ENCODE measurements at regions not wholly inside any gene's neighbourhood (a gene's known extent, or its start where the extent isn't known, plus 50 kb on each side); places are given as distances from the start of the nearest gene placed in this dataset.
"Not testable (repeated sequence)": the region's sequence is repeated elsewhere in the genome, so short reads cannot be mapped to it uniquely, and the experiment has no call there.

DNA sequence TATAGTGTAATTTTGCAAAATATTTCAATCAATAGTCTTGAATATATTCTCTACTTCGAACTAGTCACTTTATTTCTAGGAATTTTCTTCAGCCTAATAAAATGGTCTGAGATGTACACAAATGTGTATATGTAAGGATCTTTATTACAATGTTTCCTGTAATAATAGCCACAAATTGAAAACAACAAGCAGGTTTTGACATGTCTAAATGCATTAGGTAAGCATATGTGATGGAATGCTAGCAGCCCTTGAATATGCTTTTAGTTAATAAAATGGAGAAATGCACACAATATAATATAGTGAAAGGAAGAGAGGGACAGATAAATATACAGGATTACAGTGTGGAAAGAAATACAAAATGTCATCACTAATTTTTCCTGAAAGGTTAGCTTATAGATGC is 196.5 kb upstream of the IRX5 start:
- Histone ChIP-seq H3K4me3 (no peak overlapping the region), H3K27me3 (no peaks in the 10 kb centered on the region), H3K36me3 (no peaks in the 10 kb centered on the region), H3K4me1 (no peaks in the 10 kb centered on the region), H3K9me3 (no peaks in the 10 kb centered on the region), H3K27ac (no peak overlapping the region)
- intact Hi-C loops (cut with DNase I), result no loop called here
- no peak for DNase-seq
- no peak for ATAC-seq
- 71 to 81% (median 74%) methylated on average over 1 of the region's 1 CpG for WGBS, 4 donors
- TF ChIP-seq, protein P1, sequence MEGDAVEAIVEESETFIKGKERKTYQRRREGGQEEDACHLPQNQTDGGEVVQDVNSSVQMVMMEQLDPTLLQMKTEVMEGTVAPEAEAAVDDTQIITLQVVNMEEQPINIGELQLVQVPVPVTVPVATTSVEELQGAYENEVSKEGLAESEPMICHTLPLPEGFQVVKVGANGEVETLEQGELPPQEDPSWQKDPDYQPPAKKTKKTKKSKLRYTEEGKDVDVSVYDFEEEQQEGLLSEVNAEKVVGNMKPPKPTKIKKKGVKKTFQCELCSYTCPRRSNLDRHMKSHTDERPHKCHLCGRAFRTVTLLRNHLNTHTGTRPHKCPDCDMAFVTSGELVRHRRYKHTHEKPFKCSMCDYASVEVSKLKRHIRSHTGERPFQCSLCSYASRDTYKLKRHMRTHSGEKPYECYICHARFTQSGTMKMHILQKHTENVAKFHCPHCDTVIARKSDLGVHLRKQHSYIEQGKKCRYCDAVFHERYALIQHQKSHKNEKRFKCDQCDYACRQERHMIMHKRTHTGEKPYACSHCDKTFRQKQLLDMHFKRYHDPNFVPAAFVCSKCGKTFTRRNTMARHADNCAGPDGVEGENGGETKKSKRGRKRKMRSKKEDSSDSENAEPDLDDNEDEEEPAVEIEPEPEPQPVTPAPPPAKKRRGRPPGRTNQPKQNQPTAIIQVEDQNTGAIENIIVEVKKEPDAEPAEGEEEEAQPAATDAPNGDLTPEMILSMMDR (IDR thresholded peaks at IDR 0.05), result no peak
- no peak for TF ChIP-seq POLR2A (IDR thresholded peaks at IDR 0.05)

DNA sequence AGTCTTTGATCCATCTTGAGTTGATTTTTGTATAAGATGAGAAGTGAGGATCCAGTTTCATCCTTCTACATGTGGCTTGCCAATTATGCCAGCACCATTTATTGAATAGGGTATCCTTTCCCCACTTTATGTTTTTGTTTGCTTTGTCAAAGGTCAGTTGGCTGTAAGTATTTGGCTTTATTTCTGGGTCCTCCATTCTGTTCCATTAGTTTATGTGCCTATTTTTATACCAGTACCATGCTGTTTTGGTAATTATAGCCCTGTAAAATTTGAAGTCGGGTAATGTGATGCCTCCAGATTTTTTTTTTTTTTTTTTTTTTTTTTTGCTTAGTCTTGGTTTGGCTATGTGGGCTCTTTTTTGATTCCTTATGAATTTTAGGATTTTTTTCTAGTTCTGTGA is 203.0 kb upstream of the IRX5 start:
- H3K27ac ChIP-seq; H3K9me3 ChIP-seq; H3K4me1 ChIP-seq; H3K27me3 ChIP-seq; intact Hi-C loops (cut with DNase I); H3K36me3 ChIP-seq; ATAC-seq; DNase-seq; H3K4me3 ChIP-seq: not testable (repeated sequence)
- 76 to 93% (median 88%) methylated on average over 1 of the region's 1 CpG for WGBS, 4 donors

DNA sequence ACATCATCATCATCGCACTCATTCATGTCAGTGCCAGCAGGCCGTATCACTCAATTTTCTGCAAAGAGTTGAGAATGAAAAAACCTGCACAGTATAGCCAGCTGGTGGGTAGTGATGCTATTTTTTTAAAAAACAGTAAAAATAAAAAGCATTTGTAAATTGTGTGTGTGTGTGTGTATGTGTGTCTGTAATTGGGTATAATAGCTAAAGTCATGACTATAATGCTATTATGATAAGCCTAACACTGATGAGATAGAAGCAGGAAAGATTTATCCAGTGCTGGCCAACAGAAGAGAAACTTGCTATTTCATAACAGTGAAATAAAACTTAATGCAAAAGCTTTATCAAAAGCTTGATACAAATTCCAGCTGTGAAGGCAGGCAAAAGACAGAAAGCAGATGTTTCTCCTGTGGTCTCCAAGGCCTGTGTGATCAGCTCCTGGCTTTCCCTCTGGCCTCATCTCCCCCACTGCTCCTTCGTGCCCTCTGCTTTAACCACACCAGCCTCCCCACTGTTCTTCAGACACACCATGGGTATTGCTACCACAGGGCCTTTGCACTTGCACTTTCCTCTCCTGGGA is 206.2 kb upstream of the IRX5 start:
- DNase-seq, result no peak

DNA sequence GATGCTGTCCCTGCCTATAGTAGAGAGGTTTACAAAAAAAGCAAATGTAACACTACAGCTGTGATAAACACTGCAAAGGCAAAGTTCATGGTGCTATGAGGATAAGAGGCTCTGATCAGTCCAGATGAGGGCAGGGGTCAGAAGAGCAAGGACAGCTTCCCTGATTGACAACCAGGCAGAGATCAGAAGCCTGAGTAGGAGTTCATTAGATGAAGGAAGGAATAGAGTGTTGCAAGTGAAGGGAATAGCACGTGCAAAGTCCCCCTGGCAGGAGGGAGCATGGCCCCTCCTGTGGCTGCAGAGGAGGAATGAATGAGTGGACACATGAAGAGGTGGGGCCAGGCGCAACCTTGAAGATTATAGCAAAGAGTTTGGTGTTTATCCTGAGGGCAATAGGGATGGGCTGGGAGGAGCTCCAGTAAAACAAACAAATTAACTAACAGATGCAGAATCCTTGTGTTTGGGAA is 208.4 kb upstream of the IRX5 start:
- Histone ChIP-seq H3K27me3 (no peaks in the 10 kb centered on the region), H3K27ac (no peak overlapping the region), H3K4me1 (no peaks in the 10 kb centered on the region), H3K36me3 (no peaks in the 10 kb centered on the region), H3K9me3 (no peaks in the 10 kb centered on the region), H3K4me3 (no peak overlapping the region)
- DNase-seq, result no peak
- no peak for ATAC-seq
- 85 to 91% (median 88%) methylated on average over 2 of the region's 2 CpGs for WGBS, 4 donors
- intact Hi-C loops (cut with DNase I), result no loop called here
- TF ChIP-seq, protein P1 (IDR thresholded peaks at IDR 0.05), result no peak
- TF ChIP-seq POLR2A (IDR thresholded peaks at IDR 0.05), result no peak

More for the DNA sequence above, 206.2 kb upstream of the IRX5 start:
- Histone ChIP-seq H3K4me1 (no peaks in the 10 kb centered on the region), H3K27ac (no peak overlapping the region), H3K36me3 (no peaks in the 10 kb centered on the region), H3K4me3 (no peak overlapping the region), H3K9me3 (no peaks in the 10 kb centered on the region), H3K27me3 (no peaks in the 10 kb centered on the region)
- intact Hi-C loops (cut with DNase I), result no loop called here
- no peak for TF ChIP-seq POLR2A (IDR thresholded peaks at IDR 0.05)
- TF ChIP-seq, protein P1 (IDR thresholded peaks at IDR 0.05), result no peak
- whole genome bisulfite sequencing, 4 donors, result 74 to 84% (median 79%) methylated on average over 3 of the region's 3 CpGs
- no peak for ATAC-seq

DNA sequence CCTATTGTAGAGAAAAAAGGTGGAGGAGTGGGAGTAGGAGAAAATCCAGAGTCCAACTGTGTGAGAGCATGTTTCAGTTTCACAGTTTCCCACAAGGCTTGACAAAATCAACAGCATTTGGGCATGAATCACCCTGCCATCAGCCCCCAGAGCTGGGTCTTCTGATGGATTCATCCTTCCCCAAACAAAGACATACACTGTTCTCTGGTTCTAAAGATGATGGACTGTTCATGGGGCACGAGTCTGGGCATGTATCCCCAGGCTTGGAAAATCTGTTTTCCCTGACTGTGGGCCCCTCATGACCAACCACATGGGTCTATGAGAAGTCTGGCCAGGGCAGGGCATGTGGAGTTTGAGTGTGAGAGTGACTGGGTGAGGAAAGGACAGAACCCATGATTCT is 210.4 kb upstream of the IRX5 start:
- intact Hi-C loops (cut with DNase I), result no loop called here
- ATAC-seq, result no peak
- Histone ChIP-seq H3K9me3 (no peaks in the 10 kb centered on the region), H3K4me1 (no peaks in the 10 kb centered on the region), H3K27me3 (no peaks in the 10 kb centered on the region), H3K4me3 (no peak overlapping the region), H3K36me3 (no peaks in the 10 kb centered on the region), H3K27ac (no peak overlapping the region)
- WGBS, 4 donors, result 63 to 86% (median 75%) methylated on average over 1 of the region's 1 CpG
- no peak for DNase-seq
- TF ChIP-seq POLR2A (IDR thresholded peaks at IDR 0.05), result no peak
- TF ChIP-seq, protein P1 (IDR thresholded peaks at IDR 0.05), result no peak
